ENCODE measurements at regions not wholly inside any gene's neighbourhood (a gene's known extent, or its start where the extent isn't known, plus 50 kb on each side); places are given as distances from the start of the nearest gene placed in this dataset.

DNA sequence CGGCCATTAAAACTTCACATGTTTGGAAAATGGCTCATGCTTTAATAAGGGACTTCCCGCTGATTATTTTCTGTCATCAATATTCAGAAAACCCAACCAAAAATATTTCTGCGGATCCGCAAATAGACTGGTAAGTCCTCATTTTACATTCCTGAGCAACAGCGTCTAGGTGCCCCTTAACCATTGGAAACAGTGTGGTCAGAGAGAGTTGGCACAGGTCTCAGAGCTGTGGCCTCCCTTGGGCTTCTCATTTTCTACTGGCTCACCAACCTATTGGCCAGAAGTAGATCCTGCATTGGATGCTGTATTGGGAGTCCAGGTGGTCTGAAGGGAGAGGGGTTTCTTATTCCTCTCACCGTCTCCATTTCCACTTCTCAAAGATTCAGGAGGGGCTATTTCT is 348.1 kb upstream of the DCBLD2 start:
- TF ChIP-seq, protein P1, sequence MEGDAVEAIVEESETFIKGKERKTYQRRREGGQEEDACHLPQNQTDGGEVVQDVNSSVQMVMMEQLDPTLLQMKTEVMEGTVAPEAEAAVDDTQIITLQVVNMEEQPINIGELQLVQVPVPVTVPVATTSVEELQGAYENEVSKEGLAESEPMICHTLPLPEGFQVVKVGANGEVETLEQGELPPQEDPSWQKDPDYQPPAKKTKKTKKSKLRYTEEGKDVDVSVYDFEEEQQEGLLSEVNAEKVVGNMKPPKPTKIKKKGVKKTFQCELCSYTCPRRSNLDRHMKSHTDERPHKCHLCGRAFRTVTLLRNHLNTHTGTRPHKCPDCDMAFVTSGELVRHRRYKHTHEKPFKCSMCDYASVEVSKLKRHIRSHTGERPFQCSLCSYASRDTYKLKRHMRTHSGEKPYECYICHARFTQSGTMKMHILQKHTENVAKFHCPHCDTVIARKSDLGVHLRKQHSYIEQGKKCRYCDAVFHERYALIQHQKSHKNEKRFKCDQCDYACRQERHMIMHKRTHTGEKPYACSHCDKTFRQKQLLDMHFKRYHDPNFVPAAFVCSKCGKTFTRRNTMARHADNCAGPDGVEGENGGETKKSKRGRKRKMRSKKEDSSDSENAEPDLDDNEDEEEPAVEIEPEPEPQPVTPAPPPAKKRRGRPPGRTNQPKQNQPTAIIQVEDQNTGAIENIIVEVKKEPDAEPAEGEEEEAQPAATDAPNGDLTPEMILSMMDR (IDR thresholded peaks at IDR 0.05) = no peak
- no peak for TF ChIP-seq POLR2A (IDR thresholded peaks at IDR 0.05)

All from gastroesophageal sphincter (tissue), 3 donors.